GM23338 (cell line): ENCODE measurements at regions not wholly inside any gene's neighbourhood (a gene's known extent, or its start where the extent isn't known, plus 50 kb on each side); places are given as distances from the start of the nearest gene placed in this dataset.

Source experiments
- ATAC-seq: fragments of 200-7000 bp; cut with Tn5 transposase; 3 replicates; pipeline ENCODE4 v1.9.1; 2020
- DNase-seq: peaks from one replicate; pipeline ENCODE4 v3.0.0-alpha.2; 2015; ENCODE audit warnings: low spot score
- H2AFZ ChIP-seq: fragments of 200-600 bp; sonication (generic); 2 replicates; pipeline ENCODE4 v1.8.0; 2016; ENCODE audit warnings: antibody characterized with exemption, mild to moderate bottlenecking, moderate library complexity
- H3F3A ChIP-seq: fragments of 200-600 bp; sonication (generic); replicated peaks from 2 replicates; pipeline ENCODE4 v1.8.0; 2017; ENCODE audit warnings: antibody characterized with exemption, mixed run types, low read depth
- H3K27ac ChIP-seq: fragments of 200-600 bp; sonication (generic); 2 replicates; pipeline ENCODE4 v1.6.1; 2016; ENCODE audit warnings: low read depth
- H3K27me3 ChIP-seq: fragments of 200-600 bp; sonication (generic); 2 replicates; pipeline ENCODE4 v1.8.0; 2016; ENCODE audit warnings: mild to moderate bottlenecking, mixed run types, moderate library complexity; ENCODE audit not compliant: insufficient read depth
- H3K36me3 ChIP-seq: fragments of 200-600 bp; sonication (generic); 2 replicates; pipeline ENCODE4 v1.8.0; 2016; ENCODE audit warnings: mild to moderate bottlenecking; ENCODE audit not compliant: insufficient read depth
- H3K4me1 ChIP-seq: fragments of 200-600 bp; sonication (generic); 2 replicates; pipeline ENCODE4 v1.8.0; 2016; ENCODE audit warnings: mild to moderate bottlenecking, moderate library complexity; ENCODE audit not compliant: insufficient read depth
- H3K4me2 ChIP-seq: fragments of 200-600 bp; sonication (generic); 2 replicates; pipeline ENCODE4 v1.7.1; 2017; ENCODE audit warnings: mixed run types
- H3K4me3 ChIP-seq: fragments of 200-600 bp; sonication (generic); 2 replicates; pipeline ENCODE4 v1.6.1; 2016; ENCODE audit warnings: mixed run types
- H3K79me2 ChIP-seq: fragments of 200-600 bp; sonication (generic); replicated peaks from 2 replicates; pipeline ENCODE4 v1.8.0; 2017; ENCODE audit warnings: mild to moderate bottlenecking; ENCODE audit not compliant: insufficient read depth
- H3K9me2 ChIP-seq: fragments of 200-600 bp; sonication (generic); 2 replicates; pipeline ENCODE4 v1.8.0; 2017; ENCODE audit not compliant: insufficient read depth
- H4K20me1 ChIP-seq: fragments of 200-600 bp; sonication (generic); replicated peaks from 2 replicates; pipeline ENCODE4 v1.8.0; 2017; ENCODE audit warnings: mild to moderate bottlenecking; ENCODE audit not compliant: insufficient read depth
- H3K27ac Mint-ChIP-seq: 2 replicates; pipeline ENCODE4 v1.8.0; 2020; ENCODE audit warnings: inconsistent platforms, mild to moderate bottlenecking, moderate library complexity, mixed read lengths
- H3K27me3 Mint-ChIP-seq: 3 replicates; pipeline ENCODE4 v1.8.0; 2022; ENCODE audit warnings: low read depth, mild to moderate bottlenecking, moderate library complexity, mixed read lengths, inconsistent platforms; ENCODE audit not compliant: insufficient read depth, poor library complexity
- H3K36me3 Mint-ChIP-seq: 3 replicates; pipeline ENCODE4 v1.8.0; 2021; ENCODE audit warnings: low read depth, mild to moderate bottlenecking, inconsistent platforms, moderate library complexity, mixed read lengths
- H3K4me1 Mint-ChIP-seq: 3 replicates; pipeline ENCODE4 v1.8.0; 2020; ENCODE audit warnings: mild to moderate bottlenecking, inconsistent platforms, mixed read lengths
- H3K4me3 Mint-ChIP-seq: 3 replicates; pipeline ENCODE4 v1.8.0; 2021; ENCODE audit warnings: moderate library complexity, mild to moderate bottlenecking, inconsistent platforms, mixed read lengths
- H3K9me3 Mint-ChIP-seq: 3 replicates; pipeline ENCODE4 v1.8.0; 2020; ENCODE audit warnings: moderate library complexity, mild to moderate bottlenecking, inconsistent platforms, mixed read lengths
- CREB1 ChIP-seq: fragments of 250-450 bp; sonication (Bioruptor Pico); IDR thresholded peaks from 2 replicates; pipeline ENCODE4 v1.5.0; 2020; ENCODE audit warnings: low read depth, mild to moderate bottlenecking, moderate library complexity
- CTCF ChIP-seq, 2 experiments: fragments of 200-600 bp in 1 of 2; sonication (generic) in 1 of 2; conservative IDR thresholded peaks; 2 replicates each; pipeline versions ENCODE4 v1.5.1 to v1.6.1; 2016 to 2017; ENCODE audit warnings: antibody characterized with exemption in 2 of 2, low read depth in 2 of 2, mild to moderate bottlenecking in 2 of 2, moderate library complexity in 1 of 2
- EZH2 ChIP-seq: fragments of 200-600 bp; sonication (generic); IDR thresholded peaks from one replicate; pipeline ENCODE4 v1.8.0; 2017; ENCODE audit warnings: antibody characterized with exemption, mild to moderate bottlenecking, low read depth; ENCODE audit not compliant: unreplicated experiment
- POLR2AphosphoS5 ChIP-seq: IDR thresholded peaks from 2 replicates; pipeline ENCODE4 v1.6.1; 2016; ENCODE audit warnings: antibody characterized with exemption, low read depth
- ZNF114 ChIP-seq: fragments of 250-450 bp; sonication (Bioruptor Pico); IDR thresholded peaks from 2 replicates; pipeline ENCODE4 v1.5.0; 2020; ENCODE audit warnings: mild to moderate bottlenecking, moderate library complexity
- ZNF331 ChIP-seq: fragments of 250-450 bp; sonication (Bioruptor Pico); IDR thresholded peaks from 2 replicates; pipeline ENCODE4 v1.5.0; 2020; ENCODE audit warnings: low read depth, mild to moderate bottlenecking, moderate library complexity
- ZNF462 ChIP-seq: fragments of 250-450 bp; sonication (Bioruptor Pico); IDR thresholded peaks from 2 replicates; pipeline ENCODE4 v1.5.0; 2020; ENCODE audit warnings: mild to moderate bottlenecking, moderate library complexity

GRCh38 chr16:27728691-27729090 lies 178.7 kb downstream of the KATNIP start (continued):
- TF ChIP-seq CTCF (conservative IDR thresholded peaks at IDR 0.05; ENCODE audit: low read depth in 2 of 2) (no peak), ZNF462 (no peak), POLR2AphosphoS5 (no peak)

GRCh38 chr16:27729516-27730304 lies 179.8 kb downstream of the KATNIP start:
- H3K4me3 ChIP-seq = no peak overlapping the region
- H3K27ac Mint-ChIP-seq = no peak overlapping the region
- H3K4me1 Mint-ChIP-seq = no peaks in the 10 kb centered on the region
- H3K4me1 ChIP-seq = no peaks in the 10 kb centered on the region
- H3K27me3 ChIP-seq = no peaks in the 10 kb centered on the region
- no peaks in the 10 kb centered on the region for H3F3A ChIP-seq
- ATAC-seq = no peak; the same call in 2 of the 3 replicates
- H3K9me2 ChIP-seq = no peaks in the 10 kb centered on the region
- peaks cover 4% of the 10 kb centered on the region for H3K27me3 Mint-ChIP-seq
- no peak overlapping the region for H2AFZ ChIP-seq
- H3K9me3 Mint-ChIP-seq = peaks cover 2% of the 10 kb centered on the region; the same call in 2 of the 3 replicates
- H3K27ac ChIP-seq = no peak overlapping the region
- no peaks in the 10 kb centered on the region; the same call in 1 of the 2 replicates for H3K36me3 ChIP-seq
- DNase-seq = no peak
- peaks cover 26% of the 10 kb centered on the region for H3K36me3 Mint-ChIP-seq
- H3K4me2 ChIP-seq = no peak overlapping the region
- no peaks in the 10 kb centered on the region for H3K79me2 ChIP-seq
- H4K20me1 ChIP-seq = no peaks in the 10 kb centered on the region
- H3K4me3 Mint-ChIP-seq = no peak overlapping the region
- TF ChIP-seq ZNF462 (no peak), CREB1 (CRISPR knock-in tag) (no peak), EZH2 (no peak), ZNF331 (no peak), ZNF114 (CRISPR knock-in tag) (no peak)
